H1 (cell line): ENCODE measurements at regions not wholly inside any gene's neighbourhood (a gene's known extent, or its start where the extent isn't known, plus 50 kb on each side); places are given as distances from the start of the nearest gene placed in this dataset.

Source experiments
- CTCF ChIA-PET: fragments of 300-600 bp; sonication (Branson Sonifier 250); formaldehyde crosslinking; loops from one replicate; lab custom pipeline; 2021; ENCODE audit not compliant: partially characterized antibody; lab: Charles Lee
- POLR2A ChIA-PET: fragments of 300-600 bp; sonication (Branson Sonifier 250); formaldehyde crosslinking; loops from one replicate; lab custom pipeline; 2021; ENCODE audit warnings: inconsistent platforms; ENCODE audit not compliant: partially characterized antibody; lab: Charles Lee
- DNase-seq, 2 experiments: peaks; one replicate each; pipeline versions ENCODE4 v3.0.0 to v3.0.0-alpha.2; 2010 to 2022; ENCODE audit warnings: low spot score in 2 of 2, low read depth in 1 of 2, mixed read lengths in 1 of 2
- FAIRE-seq: peaks from 2 replicates; lab custom pipeline; 2011; peaks lifted over from hg19 to GRCh38; lab: Jason Lieb, UNC
- H2AFZ ChIP-seq: 2 replicates; pipeline ENCODE4 v1.8.1; 2012; ENCODE audit warnings: low read length, inconsistent platforms
- H2AK5ac ChIP-seq: 2 replicates; pipeline ENCODE4 v1.6.1; 2013; ENCODE audit warnings: low read depth, low read length
- H2BK120ac ChIP-seq: replicated peaks from 2 replicates; pipeline ENCODE3; 2013; ENCODE audit warnings: low read depth, low read length, inconsistent platforms
- H2BK12ac ChIP-seq: 2 replicates; pipeline ENCODE4 v1.6.1; 2013; ENCODE audit warnings: low read depth, low read length
- H2BK15ac ChIP-seq: 2 replicates; pipeline ENCODE4 v1.6.1; 2013; ENCODE audit warnings: low read length
- H2BK20ac ChIP-seq: 2 replicates; pipeline ENCODE4 v1.6.1; 2013; ENCODE audit warnings: low read length
- H2BK5ac ChIP-seq: 2 replicates; pipeline ENCODE4 v1.6.1; 2013; ENCODE audit warnings: low read depth, low read length
- H3K14ac ChIP-seq: 2 replicates; pipeline ENCODE4 v1.6.1; 2013; ENCODE audit warnings: inconsistent platforms; ENCODE audit not compliant: insufficient read length
- H3K18ac ChIP-seq: 2 replicates; pipeline ENCODE4 v1.6.1; 2013; ENCODE audit warnings: low read length; ENCODE audit errors: extremely low read depth
- H3K23ac ChIP-seq: 2 replicates; pipeline ENCODE4 v1.6.1; 2013; ENCODE audit warnings: inconsistent platforms; ENCODE audit not compliant: insufficient read length
- H3K23me2 ChIP-seq: 2 replicates; pipeline ENCODE4 v1.6.1; 2013; ENCODE audit warnings: low read depth, low read length
- H3K27ac ChIP-seq: 2 replicates; pipeline ENCODE4 v1.6.1; 2011; ENCODE audit warnings: low read depth, low read length, inconsistent platforms
- H3K27me3 ChIP-seq, 4 experiments: replicated peaks in 1 of 4; 1 replicate in 1 of 4; 2 replicates in 3 of 4; pipeline versions ENCODE4 v1.6.1 to v1.8.1; 2011 to 2013; ENCODE audit warnings: low read length in 3 of 4, mild to moderate bottlenecking in 3 of 4, inconsistent platforms in 2 of 4, mixed read lengths in 2 of 4, moderate library complexity in 1 of 4; ENCODE audit not compliant: control insufficient read depth in 3 of 4, insufficient read depth in 3 of 4; ENCODE audit errors: extremely low read depth in 1 of 4
- H3K36me3 ChIP-seq, 4 experiments: 2 replicates each; pipeline versions ENCODE4 v1.6.1 to v1.8.1; 2011 to 2013; ENCODE audit warnings: mild to moderate bottlenecking in 4 of 4, low read length in 3 of 4, moderate library complexity in 2 of 4, control low read depth in 1 of 4, inconsistent platforms in 1 of 4; ENCODE audit not compliant: insufficient read depth in 4 of 4, control insufficient read depth in 2 of 4
- H3K4ac ChIP-seq: replicated peaks from 2 replicates; pipeline ENCODE3; 2013; ENCODE audit warnings: low read length, low read depth, mixed read lengths, inconsistent platforms; ENCODE audit not compliant: insufficient read length
- H3K4me1 ChIP-seq, 4 experiments: replicated peaks in 1 of 4; 1 replicate in 1 of 4; 2 replicates in 3 of 4; pipeline versions ENCODE4 v1.6.1 to v1.8.1; 2011 to 2013; ENCODE audit warnings: low read length in 3 of 4, inconsistent platforms in 2 of 4, mixed read lengths in 1 of 4; ENCODE audit not compliant: insufficient read depth in 4 of 4, control insufficient read depth in 3 of 4
- H3K4me2 ChIP-seq, 2 experiments: 2 replicates each; pipeline versions ENCODE4 v1.6.1 to v1.8.1; 2011 to 2013; ENCODE audit warnings: low read depth in 2 of 2, low read length in 2 of 2, control low read depth in 1 of 2, inconsistent platforms in 1 of 2, mild to moderate bottlenecking in 1 of 2; ENCODE audit not compliant: insufficient read depth in 1 of 2
- H3K4me3 ChIP-seq, 4 experiments: fragments of 200-600, 300-600 bp in 1 of 4; sonication (generic), shearing (Covaris generic), sonication (Bioruptor Twin) in 1 of 4; 2 replicates each; pipeline versions ENCODE4 v1.5.1 to v1.8.1; 2011 to 2016; ENCODE audit warnings: low read length in 4 of 4, low read depth in 3 of 4, control low read depth in 2 of 4, inconsistent platforms in 2 of 4, mild to moderate bottlenecking in 2 of 4, mixed read lengths in 1 of 4, moderate library complexity in 1 of 4; ENCODE audit not compliant: insufficient read depth in 2 of 4; ENCODE audit errors: extremely low read depth in 1 of 4
- H3K56ac ChIP-seq: replicated peaks from 2 replicates; pipeline ENCODE3; 2013; ENCODE audit warnings: low read depth, mild to moderate bottlenecking, mixed read lengths, low read length, inconsistent platforms; ENCODE audit not compliant: insufficient read length
- H3K79me1 ChIP-seq: 2 replicates; pipeline ENCODE4 v1.6.1; 2013; ENCODE audit warnings: low read depth, low read length, control low read depth
- H3K79me2 ChIP-seq, 2 experiments: 2 replicates each; pipeline versions ENCODE4 v1.6.1 to v1.8.1; 2012 to 2013; ENCODE audit warnings: low read length in 2 of 2, mild to moderate bottlenecking in 2 of 2, inconsistent platforms in 1 of 2; ENCODE audit not compliant: insufficient read depth in 2 of 2, control insufficient read depth in 1 of 2
- H3K9ac ChIP-seq, 4 experiments: replicated peaks in 1 of 4; 1 replicate in 1 of 4; 2 replicates in 3 of 4; pipeline versions ENCODE4 v1.6.1 to v1.8.1; 2011 to 2013; ENCODE audit warnings: low read depth in 3 of 4, low read length in 3 of 4, control low read depth in 2 of 4, mild to moderate bottlenecking in 2 of 4, moderate library complexity in 2 of 4, inconsistent platforms in 1 of 4; ENCODE audit errors: extremely low read depth in 1 of 4
- H3K9me3 ChIP-seq, 2 experiments: 2 replicates each; pipeline versions ENCODE4 v1.6.1 to v1.8.1; 2012 to 2013; ENCODE audit warnings: mild to moderate bottlenecking in 2 of 2, moderate library complexity in 2 of 2, control low read depth in 1 of 2, inconsistent platforms in 1 of 2, low read depth in 1 of 2, low read length in 1 of 2, mixed read lengths in 1 of 2; ENCODE audit not compliant: insufficient read depth in 2 of 2
- H4K20me1 ChIP-seq, 2 experiments: replicated peaks in 1 of 2; 2 replicates each; pipeline versions ENCODE3 to v1.8.1; 2011 to 2013; ENCODE audit warnings: inconsistent platforms in 2 of 2, low read length in 2 of 2, mild to moderate bottlenecking in 1 of 2; ENCODE audit not compliant: insufficient read depth in 2 of 2, control insufficient read depth in 1 of 2
- H4K5ac ChIP-seq: 2 replicates; pipeline ENCODE4 v1.6.1; 2013; ENCODE audit warnings: low read length, low read depth, mixed read lengths, inconsistent platforms; ENCODE audit not compliant: insufficient read length
- H4K8ac ChIP-seq: 2 replicates; pipeline ENCODE4 v1.8.0; 2013; ENCODE audit warnings: mild to moderate bottlenecking, moderate library complexity, low read length, inconsistent platforms; ENCODE audit not compliant: insufficient read depth; ENCODE audit errors: extremely low read depth
- H4K91ac ChIP-seq: replicated peaks from 2 replicates; pipeline ENCODE3; 2013; ENCODE audit warnings: low read length, mixed read lengths, inconsistent platforms; ENCODE audit not compliant: insufficient read length
- CTBP2 ChIP-seq: IDR thresholded peaks from 2 replicates; pipeline ENCODE4 v1.7.0; 2011; ENCODE audit warnings: borderline replicate concordance, mild to moderate bottlenecking, moderate library complexity, mixed read lengths, low read length; ENCODE audit not compliant: insufficient read depth, insufficient read length
- EZH2 ChIP-seq: fragments of 200-600 bp; sonication (generic); IDR thresholded peaks from 2 replicates; pipeline ENCODE4 v1.7.1; 2012; ENCODE audit warnings: low read depth, mild to moderate bottlenecking, moderate library complexity, low read length, inconsistent platforms; ENCODE audit not compliant: severe bottlenecking
- HDAC2 ChIP-seq, 2 experiments: fragments of 300-600 bp in 1 of 2; sonication (generic) in 1 of 2; IDR thresholded peaks; 2 replicates each; pipeline ENCODE4 v1.6.1; 2011 to 2012; ENCODE audit warnings: low read depth in 2 of 2, low read length in 2 of 2, mild to moderate bottlenecking in 2 of 2, moderate library complexity in 2 of 2, borderline replicate concordance in 1 of 2, inconsistent platforms in 1 of 2
- KDM5A ChIP-seq: fragments of 200-600 bp; IDR thresholded peaks from 2 replicates; pipeline ENCODE4 v1.7.1; 2012; ENCODE audit warnings: mild to moderate bottlenecking, low read length, inconsistent platforms, mixed read lengths
- TAF7 ChIP-seq: optimal IDR thresholded peaks from 2 replicates; pipeline ENCODE3; 2011; ENCODE audit warnings: low read depth, mild to moderate bottlenecking, inconsistent platforms, low read length, moderate library complexity, borderline replicate concordance
- TCF12 ChIP-seq: IDR thresholded peaks from 2 replicates; pipeline ENCODE4 v1.6.1; 2011; ENCODE audit warnings: low read depth, mild to moderate bottlenecking, low read length
- WGBS, 2 experiments: shearing (Covaris generic) in 1 of 2; methylation state at CpG; one replicate each; pipeline versions ENCODE4 v1.1.6 to v1.1.7; 2013 to 2015; ENCODE audit warnings: low lambda C conversion rate in 2 of 2, mixed read lengths in 2 of 2, inconsistent platforms in 1 of 2, low coverage in 1 of 2, missing lambda C conversion rate in 1 of 2; ENCODE audit not compliant: insufficient replicate concordance in 2 of 2, insufficient coverage in 1 of 2, insufficient read length in 1 of 2; ENCODE audit errors: extremely low coverage in 1 of 2, missing lambda C conversion rate in 1 of 2; 5-methylcytosine and 5-hydroxymethylcytosine counted together
- TF ChIP-seq, protein P1 (sequence below): IDR thresholded peaks from 2 replicates; pipeline ENCODE4 v1.6.1; 2011; ENCODE audit warnings: low read length, improper control_type of control experiment

- Histone ChIP-seq H2AFZ (no peak overlapping the region), H4K20me1 (no peaks in the 10 kb centered on the region), H3K4me3 (no peak overlapping the region), H3K4me2 (no peak overlapping the region), H2AK5ac (no peak overlapping the region), H4K8ac (no peak overlapping the region), H3K9me3 (no peaks in the 10 kb centered on the region), H3K27me3 (no peaks in the 10 kb centered on the region), H3K9ac (no peak overlapping the region), H3K23ac (no peak overlapping the region), H2BK12ac (no peak overlapping the region), H3K23me2 (no peaks in the 10 kb centered on the region), H3K36me3 (no peaks in the 10 kb centered on the region), H2BK120ac (no peak overlapping the region), H3K4me1 (no peaks in the 10 kb centered on the region), H3K18ac (no peak overlapping the region), H3K27ac (no peak overlapping the region), H3K56ac (no peak overlapping the region), H4K91ac (no peak overlapping the region), H2BK5ac (no peak overlapping the region), H3K14ac (no peak overlapping the region), H4K5ac (no peak overlapping the region), H2BK15ac (no peak overlapping the region), H3K79me2 (no peaks in the 10 kb centered on the region), H3K79me1 (no peaks in the 10 kb centered on the region), H3K4ac (no peak overlapping the region), H2BK20ac (no peak overlapping the region)
- FAIRE-seq: no peak
- DNase-seq: no peak
- 96% methylated on average over 3 of the region's 3 CpGs; no CpG with 5 or more reads in 1 of the 2 experiments for WGBS, 2 experiments
- ChIA-PET CTCF (no interaction called here), POLR2A (no interaction called here)
- TF ChIP-seq KDM5A: no peak
- TF ChIP-seq CTBP2: no peak
- TF ChIP-seq EZH2: no peak
- no peak for TF ChIP-seq TCF12
- TF ChIP-seq TAF7: no peak
- TF ChIP-seq, protein P1, sequence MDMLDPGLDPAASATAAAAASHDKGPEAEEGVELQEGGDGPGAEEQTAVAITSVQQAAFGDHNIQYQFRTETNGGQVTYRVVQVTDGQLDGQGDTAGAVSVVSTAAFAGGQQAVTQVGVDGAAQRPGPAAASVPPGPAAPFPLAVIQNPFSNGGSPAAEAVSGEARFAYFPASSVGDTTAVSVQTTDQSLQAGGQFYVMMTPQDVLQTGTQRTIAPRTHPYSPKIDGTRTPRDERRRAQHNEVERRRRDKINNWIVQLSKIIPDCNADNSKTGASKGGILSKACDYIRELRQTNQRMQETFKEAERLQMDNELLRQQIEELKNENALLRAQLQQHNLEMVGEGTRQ: no peak
- no peak for TF ChIP-seq HDAC2 (IDR thresholded peaks at IDR 0.05; ENCODE audit: borderline replicate concordance in 1 of 2, low read depth in 2 of 2, low read length in 2 of 2)
Observed at GRCh38 chrX:39372115-39372514, 570.9 kb downstream of the MID1IP1 start.
